ENCODE measurements at regions not wholly inside any gene's neighbourhood (a gene's known extent, or its start where the extent isn't known, plus 50 kb on each side); places are given as distances from the start of the nearest gene placed in this dataset.

GRCh38 chr10:62582101-62582705 lies 208.0 kb downstream of the ZNF365 start:
- DNase-seq (no peak), ATAC-seq (no peak)
- Histone ChIP-seq H3K27ac (no peak overlapping the region), H3K4me3 (no peak overlapping the region), H3K4me1 (no peaks in the 10 kb centered on the region), H3K27me3 (no peaks in the 10 kb centered on the region), H3K36me3 (no peaks in the 10 kb centered on the region), H3K9me3 (no peaks in the 10 kb centered on the region)
- intact Hi-C loops (cut with DNase I), result no loop called here
- TF ChIP-seq CTCF (IDR thresholded peaks at IDR 0.05) (no peak), POLR2A (IDR thresholded peaks at IDR 0.05) (no peak)
- WGBS (ENCODE audit: insufficient coverage, low coverage, low lambda C conversion rate, missing lambda C conversion rate), result 54% methylated on average over 4 of the region's 4 CpGs

GRCh38 chr10:62582804-62583208 lies 208.6 kb downstream of the ZNF365 start:
- peak; percentile 12 to 67 (median 52) for ATAC-seq
- intact Hi-C loops (cut with DNase I), result no loop called here
- Histone ChIP-seq H3K27me3 (no peaks in the 10 kb centered on the region), H3K27ac (no peak overlapping the region), H3K36me3 (no peaks in the 10 kb centered on the region), H3K9me3 (peaks cover 0 to 1% (median 0%) of the 10 kb centered on the region in 4 donors), H3K4me3 (no peak overlapping the region), H3K4me1 (no peaks in the 10 kb centered on the region)
- peak in 1 of 3 donors; percentile 23 for DNase-seq
- 47% methylated on average over 4 of the region's 7 CpGs for WGBS (ENCODE audit: insufficient coverage, low coverage, low lambda C conversion rate, missing lambda C conversion rate)
- no peak for TF ChIP-seq CTCF (IDR thresholded peaks at IDR 0.05)
- no peak for TF ChIP-seq POLR2A (IDR thresholded peaks at IDR 0.05)

- intact Hi-C loops (cut with DNase I), result no loop called here
- peak in 1 of 4 donors; percentile 24 for ATAC-seq
- DNase-seq, result no peak
These were observed 209.9 kb downstream of the ZNF365 start for GRCh38 chr10:62583876-62584615.

GRCh38 chr10:62584731-62585130 lies 210.6 kb downstream of the ZNF365 start:
- peaks cover 0 to 6% (median 0%) of the 10 kb centered on the region in 4 donors for H3K9me3 ChIP-seq
- TF ChIP-seq POLR2A (IDR thresholded peaks at IDR 0.05), result no peak
- no peak for TF ChIP-seq CTCF (IDR thresholded peaks at IDR 0.05)
- H3K4me3 ChIP-seq, result no peak overlapping the region
- H3K27me3 ChIP-seq, result no peaks in the 10 kb centered on the region
- DNase-seq (no peak), ATAC-seq (no peak)
- intact Hi-C loops (cut with DNase I), result no loop called here
- H3K4me1 ChIP-seq, result no peaks in the 10 kb centered on the region
- H3K36me3 ChIP-seq, result no peaks in the 10 kb centered on the region
- WGBS (ENCODE audit: insufficient coverage, low coverage, low lambda C conversion rate, missing lambda C conversion rate), result 77% methylated on average over 2 of the region's 2 CpGs
- H3K27ac ChIP-seq, result no peak overlapping the region

More at GRCh38 chr10:62583876-62584615, 209.9 kb downstream of the ZNF365 start:
- H3K36me3 ChIP-seq, result no peaks in the 10 kb centered on the region
- H3K9me3 ChIP-seq, result peaks cover 0 to 6% (median 0%) of the 10 kb centered on the region in 4 donors
- no peak overlapping the region for H3K27ac ChIP-seq
- no peaks in the 10 kb centered on the region for H3K27me3 ChIP-seq
- H3K4me1 ChIP-seq, result no peaks in the 10 kb centered on the region
- TF ChIP-seq CTCF (IDR thresholded peaks at IDR 0.05) (no peak), POLR2A (IDR thresholded peaks at IDR 0.05) (no peak)
- H3K4me3 ChIP-seq, result no peak overlapping the region
- 50% methylated on average over 3 of the region's 3 CpGs for WGBS (ENCODE audit: insufficient coverage, low coverage, low lambda C conversion rate, missing lambda C conversion rate)

All from right lobe of liver (tissue), 6 donors.